ENCODE measurements at regions not wholly inside any gene's neighbourhood (a gene's known extent, or its start where the extent isn't known, plus 50 kb on each side); places are given as distances from the start of the nearest gene placed in this dataset.

GRCh38 chr21:25405984-25406383 is 201.3 kb downstream of the MRPL39 start:
- no peaks in the 10 kb centered on the region for H3K36me3 ChIP-seq
- H3K4me3 ChIP-seq: no peak overlapping the region
- no peak overlapping the region for H3K27ac ChIP-seq
- no peak for TF ChIP-seq POLR2AphosphoS5 (IDR thresholded peaks at IDR 0.05)
- TF ChIP-seq CTCF (IDR thresholded peaks at IDR 0.05): no peak
- TF ChIP-seq EP300 (IDR thresholded peaks at IDR 0.05): no peak
- no peak for TF ChIP-seq POLR2A (IDR thresholded peaks at IDR 0.05)
- H3K4me1 ChIP-seq: no peaks in the 10 kb centered on the region
- no peaks in the 10 kb centered on the region for H3K27me3 ChIP-seq
- H3K9me3 ChIP-seq: no peaks in the 10 kb centered on the region
- ATAC-seq (ENCODE audit: low FRiP score in 2 of 2) (no peak), DNase-seq (no peak)

DNA sequence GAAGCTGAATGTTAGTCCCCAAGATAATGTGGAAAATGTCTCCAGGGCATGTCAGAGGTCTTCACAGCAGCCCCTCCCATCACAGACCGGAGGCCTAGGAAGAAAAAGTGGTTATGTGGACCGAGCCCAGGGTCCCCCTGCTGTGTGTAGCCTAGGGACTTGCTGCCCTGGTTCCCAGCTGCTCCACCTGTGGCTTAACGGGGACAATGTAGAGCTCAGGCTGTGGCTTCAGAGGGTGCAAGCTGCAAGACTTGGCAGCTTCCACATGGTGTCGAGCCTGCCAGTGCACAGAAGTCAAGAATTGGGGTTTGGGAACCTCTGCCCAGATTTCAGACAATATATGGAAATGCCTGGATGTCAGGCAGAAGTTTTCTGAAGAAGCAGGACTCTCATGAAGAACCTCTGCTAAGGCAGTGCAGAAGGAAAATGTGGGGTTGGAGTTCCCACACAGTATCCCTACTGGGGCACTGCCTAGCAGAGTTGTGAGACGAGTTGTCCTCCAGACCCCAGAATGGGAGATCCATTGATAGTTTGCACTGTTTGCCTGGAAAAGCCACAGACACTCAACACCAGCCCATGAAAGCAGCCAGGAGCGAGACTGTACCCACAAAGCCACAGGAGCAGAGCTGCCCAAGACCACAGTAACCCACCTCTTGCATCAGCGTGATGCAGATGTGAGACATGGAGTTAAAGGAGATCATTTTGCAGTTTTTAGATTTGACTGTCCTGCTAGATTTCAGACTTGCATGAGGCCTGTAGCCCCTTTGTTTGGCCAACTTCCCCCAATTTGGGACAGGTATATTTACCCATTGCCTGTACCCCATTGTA is 204.9 kb downstream of the MRPL39 start:
- 72 to 73% methylated on average over 4 to 7 of the region's 7 CpGs for WGBS, 2 donors
- Histone ChIP-seq H3K4me3 (no peak overlapping the region), H3K9me3 (no peaks in the 10 kb centered on the region), H3K27ac (no peak overlapping the region), H3K36me3 (no peaks in the 10 kb centered on the region), H3K4me1 (no peaks in the 10 kb centered on the region), H3K27me3 (no peaks in the 10 kb centered on the region)
- TF ChIP-seq CTCF (IDR thresholded peaks at IDR 0.05) (no peak), POLR2AphosphoS5 (IDR thresholded peaks at IDR 0.05) (no peak), POLR2A (IDR thresholded peaks at IDR 0.05) (no peak), EP300 (IDR thresholded peaks at IDR 0.05) (no peak)
- DNase-seq: no peak
- no peak for ATAC-seq (ENCODE audit: low FRiP score in 2 of 2)

DNA sequence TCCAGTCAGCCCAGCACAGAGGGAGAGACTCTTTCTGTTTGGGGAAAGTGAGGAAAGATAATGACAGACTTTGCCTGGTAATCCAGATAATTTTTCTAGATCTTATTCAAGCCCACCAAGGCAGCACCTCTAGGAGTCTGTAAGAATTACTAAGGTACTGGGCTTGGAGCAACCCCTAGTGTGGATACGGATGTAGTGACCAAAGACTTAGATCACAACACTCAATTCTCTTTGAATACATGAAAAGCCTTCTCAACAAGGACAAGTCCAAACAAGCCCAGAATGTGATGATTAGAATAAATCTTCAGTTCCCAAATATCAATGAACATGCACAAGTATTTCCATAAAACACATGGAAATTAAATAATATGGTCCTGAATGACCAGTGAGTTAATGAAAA is 206.9 kb downstream of the MRPL39 start:
- 87 to 88% methylated on average over 1 of the region's 1 CpG for WGBS, 2 donors
- ATAC-seq (ENCODE audit: low FRiP score in 2 of 2): no peak
- Histone ChIP-seq H3K9me3 (no peaks in the 10 kb centered on the region), H3K4me3 (no peak overlapping the region), H3K27ac (no peak overlapping the region), H3K36me3 (no peaks in the 10 kb centered on the region), H3K4me1 (no peaks in the 10 kb centered on the region), H3K27me3 (no peaks in the 10 kb centered on the region)
- DNase-seq: no peak
- TF ChIP-seq POLR2AphosphoS5 (IDR thresholded peaks at IDR 0.05) (no peak), CTCF (IDR thresholded peaks at IDR 0.05) (no peak), POLR2A (IDR thresholded peaks at IDR 0.05) (no peak), EP300 (IDR thresholded peaks at IDR 0.05) (no peak)

- H3K27me3 ChIP-seq: no peaks in the 10 kb centered on the region
- no peak for DNase-seq
- ATAC-seq (ENCODE audit: low FRiP score in 2 of 2): no peak
- no peak for TF ChIP-seq POLR2AphosphoS5 (IDR thresholded peaks at IDR 0.05)
- no peak for TF ChIP-seq CTCF (IDR thresholded peaks at IDR 0.05)
- TF ChIP-seq POLR2A (IDR thresholded peaks at IDR 0.05): no peak
- no peak for TF ChIP-seq EP300 (IDR thresholded peaks at IDR 0.05)
- H3K4me3 ChIP-seq: no peak overlapping the region
- no peak overlapping the region for H3K27ac ChIP-seq
- no peaks in the 10 kb centered on the region for H3K4me1 ChIP-seq
- H3K9me3 ChIP-seq: no peaks in the 10 kb centered on the region
- WGBS, 2 donors: 93 to 98% methylated on average over 3 of the region's 3 CpGs
- no peaks in the 10 kb centered on the region for H3K36me3 ChIP-seq
Observed at GRCh38 chr21:25398630-25399029, 208.7 kb downstream of the MRPL39 start.

- H3K27ac ChIP-seq: no peak overlapping the region
- DNase-seq: no peak
- H3K9me3 ChIP-seq: no peaks in the 10 kb centered on the region
- no peaks in the 10 kb centered on the region for H3K4me1 ChIP-seq
- H3K4me3 ChIP-seq: no peak overlapping the region
- WGBS, 2 donors: 81 to 85% methylated on average over 8 of the region's 8 CpGs
- TF ChIP-seq EP300 (IDR thresholded peaks at IDR 0.05) (no peak), POLR2AphosphoS5 (IDR thresholded peaks at IDR 0.05) (no peak), CTCF (IDR thresholded peaks at IDR 0.05) (no peak), POLR2A (IDR thresholded peaks at IDR 0.05) (no peak)
- no peaks in the 10 kb centered on the region for H3K36me3 ChIP-seq
- no peak for ATAC-seq (ENCODE audit: low FRiP score in 2 of 2)
- no peaks in the 10 kb centered on the region for H3K27me3 ChIP-seq
Observed at GRCh38 chr21:25396135-25396711, 211.1 kb downstream of the MRPL39 start.
